ENCODE measurements at regions not wholly inside any gene's neighbourhood (a gene's known extent, or its start where the extent isn't known, plus 50 kb on each side); places are given as distances from the start of the nearest gene placed in this dataset.

DNA sequence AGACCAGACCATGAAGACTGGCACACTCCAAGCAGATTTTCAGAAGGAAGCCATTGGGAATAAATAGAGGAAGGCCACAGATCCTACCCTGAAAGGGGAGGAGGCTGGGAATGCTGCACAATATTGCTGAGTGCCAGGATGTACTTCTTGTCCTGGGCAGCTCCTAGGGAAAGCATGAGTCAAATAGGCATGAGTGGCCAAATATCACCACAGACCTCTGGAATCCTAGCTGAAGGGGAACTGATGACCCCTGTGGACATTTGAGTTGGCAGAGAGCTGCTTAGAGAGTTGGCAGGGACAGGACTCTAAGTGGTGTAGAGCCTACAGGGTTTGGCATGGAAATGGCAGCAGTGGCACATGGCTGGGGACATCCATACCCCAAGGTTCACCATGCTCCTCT lies 234.3 kb upstream of the TRPC4 start:
- DNase-seq (ENCODE audit: low read depth), result no peak
- TF ChIP-seq, protein P1, sequence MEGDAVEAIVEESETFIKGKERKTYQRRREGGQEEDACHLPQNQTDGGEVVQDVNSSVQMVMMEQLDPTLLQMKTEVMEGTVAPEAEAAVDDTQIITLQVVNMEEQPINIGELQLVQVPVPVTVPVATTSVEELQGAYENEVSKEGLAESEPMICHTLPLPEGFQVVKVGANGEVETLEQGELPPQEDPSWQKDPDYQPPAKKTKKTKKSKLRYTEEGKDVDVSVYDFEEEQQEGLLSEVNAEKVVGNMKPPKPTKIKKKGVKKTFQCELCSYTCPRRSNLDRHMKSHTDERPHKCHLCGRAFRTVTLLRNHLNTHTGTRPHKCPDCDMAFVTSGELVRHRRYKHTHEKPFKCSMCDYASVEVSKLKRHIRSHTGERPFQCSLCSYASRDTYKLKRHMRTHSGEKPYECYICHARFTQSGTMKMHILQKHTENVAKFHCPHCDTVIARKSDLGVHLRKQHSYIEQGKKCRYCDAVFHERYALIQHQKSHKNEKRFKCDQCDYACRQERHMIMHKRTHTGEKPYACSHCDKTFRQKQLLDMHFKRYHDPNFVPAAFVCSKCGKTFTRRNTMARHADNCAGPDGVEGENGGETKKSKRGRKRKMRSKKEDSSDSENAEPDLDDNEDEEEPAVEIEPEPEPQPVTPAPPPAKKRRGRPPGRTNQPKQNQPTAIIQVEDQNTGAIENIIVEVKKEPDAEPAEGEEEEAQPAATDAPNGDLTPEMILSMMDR (IDR thresholded peaks at IDR 0.05; ENCODE audit: insufficient read depth, low read length), result no peak
- no peak overlapping the region for H3K4me3 ChIP-seq (ENCODE audit: low read depth, low read length)

DNA sequence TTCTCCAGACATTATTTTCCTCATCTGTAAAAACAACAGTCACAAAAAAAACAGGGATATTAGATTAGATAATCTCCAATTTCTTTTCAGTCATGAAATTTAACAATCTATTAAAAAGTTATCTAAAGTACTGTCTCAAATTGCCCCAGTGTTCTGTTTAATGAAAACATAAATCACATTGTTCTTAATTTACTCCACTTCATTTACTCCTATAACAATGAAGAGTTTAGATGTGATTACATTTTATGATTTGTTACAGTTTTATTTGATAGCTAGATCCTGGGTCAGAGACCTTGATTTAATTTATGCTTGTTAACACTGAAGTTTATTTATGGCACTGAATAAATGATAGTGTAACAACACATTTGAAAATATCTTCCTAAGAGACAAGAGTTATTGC lies 230.2 kb upstream of the TRPC4 start:
- H3K4me3 ChIP-seq (ENCODE audit: low read depth, low read length), result no peak overlapping the region
- DNase-seq (ENCODE audit: low read depth), result no peak
- TF ChIP-seq, protein P1 (IDR thresholded peaks at IDR 0.05; ENCODE audit: insufficient read depth, low read length), result no peak

DNA sequence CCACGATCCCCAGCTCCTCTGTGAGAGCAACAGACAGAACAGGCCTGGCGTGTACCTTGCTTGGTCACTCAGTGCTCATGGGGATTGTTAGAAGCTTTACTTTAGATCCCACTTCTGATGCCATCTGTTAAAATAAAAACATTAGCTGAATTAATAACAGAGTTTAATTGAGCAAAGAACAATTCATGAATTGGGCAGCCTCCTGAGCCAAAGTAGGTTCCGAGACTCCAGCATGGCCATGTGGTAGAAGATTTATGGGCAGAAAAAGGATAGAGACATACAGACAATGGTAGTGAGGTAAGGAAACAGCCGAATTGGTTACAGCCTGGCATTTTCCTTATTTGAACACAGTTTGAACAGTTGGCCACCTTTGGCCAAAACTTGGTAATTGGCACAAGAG lies 223.9 kb upstream of the TRPC4 start:
- no peak overlapping the region for H3K4me3 ChIP-seq (ENCODE audit: low read depth, low read length)
- TF ChIP-seq, protein P1 (IDR thresholded peaks at IDR 0.05; ENCODE audit: insufficient read depth, low read length), result no peak
- no peak for DNase-seq (ENCODE audit: low read depth)

DNA sequence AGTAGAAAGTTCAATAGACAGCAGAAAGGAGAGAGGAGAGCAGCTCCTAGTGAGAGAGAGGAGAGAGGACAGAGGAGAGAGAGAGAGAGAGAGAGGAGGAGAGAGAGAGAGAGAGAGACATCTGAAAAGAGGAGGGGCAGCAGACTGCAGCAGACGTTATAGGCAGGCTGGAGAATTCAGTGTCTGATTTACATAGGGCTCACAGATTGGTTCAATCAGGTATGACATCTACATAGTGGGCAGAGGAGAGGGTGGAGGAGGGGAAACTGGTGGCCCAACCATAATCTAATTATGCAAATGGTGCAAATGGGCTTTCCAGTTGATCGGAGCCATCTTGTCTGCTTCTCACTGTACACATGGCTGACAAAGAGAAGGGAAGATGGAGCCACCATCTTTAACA lies 221.3 kb upstream of the TRPC4 start:
- TF ChIP-seq, protein P1 (IDR thresholded peaks at IDR 0.05; ENCODE audit: insufficient read depth, low read length), result no peak
- H3K4me3 ChIP-seq (ENCODE audit: low read depth, low read length), result no peak overlapping the region
- DNase-seq (ENCODE audit: low read depth), result no peak

DNA sequence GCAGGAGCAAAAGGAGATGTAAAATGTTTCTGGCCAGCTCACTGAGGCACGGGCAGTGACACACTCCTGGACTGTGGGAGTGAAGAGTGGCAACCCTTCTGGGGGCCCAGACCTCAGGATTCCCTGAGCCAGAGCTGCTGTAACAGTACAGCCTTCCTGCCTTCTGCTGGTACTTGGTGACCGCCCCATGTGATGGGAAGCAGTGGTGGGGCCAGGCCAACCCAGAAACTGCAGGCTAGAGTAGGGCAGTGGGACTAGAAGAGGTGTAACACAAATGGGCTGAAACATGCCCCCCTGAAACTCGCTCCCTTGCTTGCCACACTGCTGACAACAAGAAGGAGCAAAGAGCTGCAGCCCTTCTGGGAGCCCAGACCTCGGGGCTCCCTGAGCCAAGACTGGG lies 217.1 kb upstream of the TRPC4 start:
- no peak overlapping the region for H3K4me3 ChIP-seq (ENCODE audit: low read depth, low read length)
- TF ChIP-seq, protein P1 (IDR thresholded peaks at IDR 0.05; ENCODE audit: insufficient read depth, low read length), result no peak

DNA sequence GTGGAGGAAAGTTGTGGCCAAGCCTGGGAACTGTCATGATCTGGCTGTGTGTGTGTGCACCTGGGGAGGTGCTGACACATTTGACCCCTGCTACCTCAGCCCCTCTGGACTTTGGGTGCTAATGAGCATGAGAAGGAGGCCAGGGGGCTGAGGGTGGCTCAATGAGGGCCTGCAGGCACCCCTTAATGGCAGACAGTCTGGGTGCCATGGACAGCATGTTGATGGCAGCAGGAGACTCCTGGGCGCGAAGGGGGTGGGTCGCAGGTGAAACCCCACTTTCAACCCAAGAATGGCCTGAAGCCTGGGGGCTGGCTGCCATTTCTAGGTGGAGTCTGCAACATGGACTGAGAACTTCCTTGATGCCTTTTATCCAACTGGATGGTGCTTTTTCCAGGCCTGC lies 216.4 kb upstream of the TRPC4 start:
- DNase-seq (ENCODE audit: low read depth), result no peak
- H3K4me3 ChIP-seq (ENCODE audit: low read depth, low read length), result no peak overlapping the region
- TF ChIP-seq, protein P1 (IDR thresholded peaks at IDR 0.05; ENCODE audit: insufficient read depth, low read length), result no peak

More for the DNA sequence above, 217.1 kb upstream of the TRPC4 start:
- no peak for DNase-seq (ENCODE audit: low read depth)

DNA sequence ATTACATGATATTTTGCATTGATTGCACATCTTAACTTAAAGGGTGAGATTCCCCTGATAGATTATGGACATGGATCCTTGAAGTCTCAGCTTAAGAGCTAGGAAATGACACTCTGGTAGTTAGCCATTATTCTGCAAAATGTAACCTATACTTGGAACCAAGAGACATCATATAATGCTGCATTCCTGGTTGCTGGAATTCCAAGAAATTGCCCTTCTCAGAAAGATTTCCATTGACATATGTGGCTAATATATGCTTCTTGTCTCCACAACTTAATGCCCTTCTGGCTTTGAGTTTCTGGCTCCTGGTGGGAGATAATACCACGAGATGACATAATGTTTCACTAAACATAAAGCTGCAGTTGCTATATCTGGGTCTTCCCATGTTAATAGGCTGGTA lies 204.4 kb upstream of the TRPC4 start:
- H3K4me3 ChIP-seq (ENCODE audit: low read depth, low read length), result no peak overlapping the region
- no peak for DNase-seq (ENCODE audit: low read depth)
- TF ChIP-seq, protein P1 (IDR thresholded peaks at IDR 0.05; ENCODE audit: insufficient read depth, low read length), result no peak

Measured in fibroblast of the aortic adventitia (primary cell).